C4-2B (cell line): ENCODE measurements at regions not wholly inside any gene's neighbourhood (a gene's known extent, or its start where the extent isn't known, plus 50 kb on each side); places are given as distances from the start of the nearest gene placed in this dataset.

Experiments
- ZFX ChIP-seq: fragments of 450-650 bp; IDR thresholded peaks from 2 replicates; pipeline ENCODE4 v1.6.1; 2017
- TF ChIP-seq, protein P1 (sequence below): fragments of 450-650 bp; conservative IDR thresholded peaks from 2 replicates; pipeline ENCODE4 v1.5.1; 2017; ENCODE audit warnings: mild to moderate bottlenecking

DNA sequence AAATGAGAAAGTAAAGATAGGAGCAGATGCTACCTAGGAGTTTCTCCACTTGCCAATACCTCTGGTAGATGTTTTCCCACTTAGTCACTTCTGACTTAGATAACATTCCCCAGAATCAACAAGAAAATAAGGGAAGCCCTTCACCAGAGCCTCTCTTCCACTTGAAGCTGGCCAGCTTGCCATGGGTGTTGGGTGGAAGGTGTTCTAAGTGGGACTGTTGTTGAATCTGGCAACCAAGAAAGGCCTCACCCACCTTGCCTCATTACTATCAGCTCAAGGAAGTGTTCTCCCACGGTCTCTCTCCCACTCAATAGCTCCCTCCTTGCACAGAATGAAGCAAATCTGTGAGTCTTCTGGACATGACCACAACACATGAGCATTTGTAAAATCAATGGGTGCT is 100.4 kb upstream of the REG3A start:
- TF ChIP-seq, protein P1, sequence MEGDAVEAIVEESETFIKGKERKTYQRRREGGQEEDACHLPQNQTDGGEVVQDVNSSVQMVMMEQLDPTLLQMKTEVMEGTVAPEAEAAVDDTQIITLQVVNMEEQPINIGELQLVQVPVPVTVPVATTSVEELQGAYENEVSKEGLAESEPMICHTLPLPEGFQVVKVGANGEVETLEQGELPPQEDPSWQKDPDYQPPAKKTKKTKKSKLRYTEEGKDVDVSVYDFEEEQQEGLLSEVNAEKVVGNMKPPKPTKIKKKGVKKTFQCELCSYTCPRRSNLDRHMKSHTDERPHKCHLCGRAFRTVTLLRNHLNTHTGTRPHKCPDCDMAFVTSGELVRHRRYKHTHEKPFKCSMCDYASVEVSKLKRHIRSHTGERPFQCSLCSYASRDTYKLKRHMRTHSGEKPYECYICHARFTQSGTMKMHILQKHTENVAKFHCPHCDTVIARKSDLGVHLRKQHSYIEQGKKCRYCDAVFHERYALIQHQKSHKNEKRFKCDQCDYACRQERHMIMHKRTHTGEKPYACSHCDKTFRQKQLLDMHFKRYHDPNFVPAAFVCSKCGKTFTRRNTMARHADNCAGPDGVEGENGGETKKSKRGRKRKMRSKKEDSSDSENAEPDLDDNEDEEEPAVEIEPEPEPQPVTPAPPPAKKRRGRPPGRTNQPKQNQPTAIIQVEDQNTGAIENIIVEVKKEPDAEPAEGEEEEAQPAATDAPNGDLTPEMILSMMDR = no peak
- TF ChIP-seq ZFX = no peak
